CD4-positive, alpha-beta T cell treated with Interleukin-15 for 1 hour (primary cell): ENCODE measurements at regions not wholly inside any gene's neighbourhood (a gene's known extent, or its start where the extent isn't known, plus 50 kb on each side); places are given as distances from the start of the nearest gene placed in this dataset.

ENCODE experiments used
- DNase-seq: peaks from one replicate; pipeline ENCODE4 v3.0.0-alpha.2; 2020

GRCh38 chr11:8740129-8740528 lies 57.5 kb downstream of the RPL27A start:
- DNase-seq: no peak

- no peak for DNase-seq
Measured at GRCh38 chr11:8744423-8744822, 61.8 kb downstream of the RPL27A start.

GRCh38 chr11:8745431-8746253 lies 63.0 kb downstream of the RPL27A start:
- no peak for DNase-seq

- no peak for DNase-seq
Measured at GRCh38 chr11:8746331-8746974, 63.9 kb downstream of the RPL27A start.

GRCh38 chr11:8747173-8747572 lies 64.6 kb downstream of the RPL27A start:
- no peak for DNase-seq

GRCh38 chr11:8748317-8748716 lies 65.7 kb downstream of the RPL27A start:
- DNase-seq: no peak

GRCh38 chr11:8749202-8749601 lies 66.6 kb downstream of the RPL27A start:
- DNase-seq: no peak

GRCh38 chr11:8754241-8754640 lies 71.6 kb downstream of the RPL27A start:
- DNase-seq: no peak

GRCh38 chr11:8756201-8756600 lies 73.6 kb downstream of the RPL27A start:
- DNase-seq: no peak

GRCh38 chr11:8757047-8757446 lies 74.5 kb downstream of the RPL27A start:
- no peak for DNase-seq

- no peak for DNase-seq
Measured at GRCh38 chr11:8757533-8757932, 74.9 kb downstream of the RPL27A start.

GRCh38 chr11:8758619-8759169 lies 76.1 kb downstream of the RPL27A start:
- no peak for DNase-seq

GRCh38 chr11:8759634-8760033 lies 77.0 kb downstream of the RPL27A start:
- no peak for DNase-seq

- DNase-seq: no peak
Measured at GRCh38 chr11:8760896-8761295, 78.3 kb downstream of the RPL27A start.

GRCh38 chr11:8763070-8763685 lies 80.6 kb downstream of the RPL27A start:
- no peak for DNase-seq

GRCh38 chr11:8765294-8765693 lies 82.7 kb downstream of the RPL27A start:
- no peak for DNase-seq

- no peak for DNase-seq
Measured at GRCh38 chr11:8766043-8766987, 83.7 kb downstream of the RPL27A start.

GRCh38 chr11:8766988-8767374 lies 84.4 kb downstream of the RPL27A start:
- no peak for DNase-seq

GRCh38 chr11:8767466-8768142 lies 85.0 kb downstream of the RPL27A start:
- DNase-seq: no peak

GRCh38 chr11:8768625-8769333 lies 86.2 kb downstream of the RPL27A start:
- no peak for DNase-seq
